ENCODE measurements at regions not wholly inside any gene's neighbourhood (a gene's known extent, or its start where the extent isn't known, plus 50 kb on each side); places are given as distances from the start of the nearest gene placed in this dataset.

GRCh38 chr5:167773668-167774301, 517.7 kb upstream of the WWC1 start:
- DNase-seq: no peak

GRCh38 chr5:167777746-167778145, 513.7 kb upstream of the WWC1 start:
- DNase-seq: no peak

- DNase-seq: no peak
These were observed 513.2 kb upstream of the WWC1 start for GRCh38 chr5:167778228-167778627.

- DNase-seq: no peak
These were observed 511.8 kb upstream of the WWC1 start for GRCh38 chr5:167779644-167780043.

GRCh38 chr5:167780177-167780576, 511.3 kb upstream of the WWC1 start:
- DNase-seq: no peak

- no peak for DNase-seq
These were observed 508.2 kb upstream of the WWC1 start for GRCh38 chr5:167783145-167783817.

GRCh38 chr5:167785106-167785505, 506.3 kb upstream of the WWC1 start:
- DNase-seq: no peak

- DNase-seq: no peak
These were observed 505.5 kb upstream of the WWC1 start for GRCh38 chr5:167785901-167786300.

GRCh38 chr5:167786871-167787578, 504.4 kb upstream of the WWC1 start:
- DNase-seq: no peak

- no peak for DNase-seq
These were observed 501.4 kb upstream of the WWC1 start for GRCh38 chr5:167790045-167790444.

- no peak for DNase-seq
These were observed 500.8 kb upstream of the WWC1 start for GRCh38 chr5:167790462-167791260.

GRCh38 chr5:167792514-167792913, 498.9 kb upstream of the WWC1 start:
- no peak for DNase-seq

GRCh38 chr5:167793700-167794099, 497.7 kb upstream of the WWC1 start:
- no peak for DNase-seq

- no peak for DNase-seq
These were observed 497.3 kb upstream of the WWC1 start for GRCh38 chr5:167794121-167794520.

- no peak for DNase-seq
These were observed 494.8 kb upstream of the WWC1 start for GRCh38 chr5:167796672-167797071.

GRCh38 chr5:167797933-167798332, 493.5 kb upstream of the WWC1 start:
- DNase-seq: no peak

- no peak for DNase-seq
These were observed 493.0 kb upstream of the WWC1 start for GRCh38 chr5:167798448-167798847.

- DNase-seq: no peak
These were observed 491.0 kb upstream of the WWC1 start for GRCh38 chr5:167800427-167800826.

GRCh38 chr5:167801999-167802398, 489.4 kb upstream of the WWC1 start:
- DNase-seq: no peak

GRCh38 chr5:167802755-167803431, 488.6 kb upstream of the WWC1 start:
- no peak for DNase-seq

GRCh38 chr5:167804512-167805220, 486.8 kb upstream of the WWC1 start:
- no peak for DNase-seq

- no peak for DNase-seq
These were observed 480.9 kb upstream of the WWC1 start for GRCh38 chr5:167810573-167810972.
